GM12878 (cell line): ENCODE measurements at regions not wholly inside any gene's neighbourhood (a gene's known extent, or its start where the extent isn't known, plus 50 kb on each side); places are given as distances from the start of the nearest gene placed in this dataset.

Experiments used
- JUND ChIP-seq: IDR thresholded peaks from 2 replicates; pipeline ENCODE4 v1.6.1; 2012; ENCODE audit warnings: low read depth, mild to moderate bottlenecking, low read length, improper control_type of control experiment, moderate library complexity
- MYC ChIP-seq: IDR thresholded peaks from 2 replicates; pipeline ENCODE4 v1.6.1; 2011; ENCODE audit warnings: mild to moderate bottlenecking, low read length, moderate library complexity, inconsistent platforms; ENCODE audit not compliant: insufficient read depth, insufficient replicate concordance, insufficient read length, severe bottlenecking
- POLR2A ChIP-seq: IDR thresholded peaks from 2 replicates; pipeline ENCODE4 v1.6.1; 2011; ENCODE audit warnings: low read depth, mild to moderate bottlenecking, low read length
- SUZ12 ChIP-seq: fragments of 200-600 bp; sonication (generic); IDR thresholded peaks from one replicate; pipeline ENCODE4 v1.6.1; 2018; ENCODE audit warnings: antibody characterized with exemption, mild to moderate bottlenecking; ENCODE audit not compliant: unreplicated experiment
- TARDBP ChIP-seq: IDR thresholded peaks from 2 replicates; pipeline ENCODE4 v1.6.1; 2016; ENCODE audit warnings: borderline replicate concordance
- ZNF274 ChIP-seq: IDR thresholded peaks from one replicate; pipeline ENCODE4 v1.8.0; 2011; ENCODE audit not compliant: insufficient read length, insufficient read depth
- TF ChIP-seq, protein P1 (sequence below): fragments of 450-650 bp; IDR thresholded peaks from 2 replicates; pipeline ENCODE4 v1.6.1; 2016; ENCODE audit warnings: mild to moderate bottlenecking

GRCh38 chr2:236965841-236966096 is 119.9 kb upstream of the COPS8 start:
- TF ChIP-seq MYC, result no peak
- no peak for TF ChIP-seq POLR2A
- no peak for TF ChIP-seq SUZ12
- TF ChIP-seq JUND, result no peak
- TF ChIP-seq ZNF274, result no peak
- TF ChIP-seq TARDBP, result no peak
- TF ChIP-seq, protein P1, sequence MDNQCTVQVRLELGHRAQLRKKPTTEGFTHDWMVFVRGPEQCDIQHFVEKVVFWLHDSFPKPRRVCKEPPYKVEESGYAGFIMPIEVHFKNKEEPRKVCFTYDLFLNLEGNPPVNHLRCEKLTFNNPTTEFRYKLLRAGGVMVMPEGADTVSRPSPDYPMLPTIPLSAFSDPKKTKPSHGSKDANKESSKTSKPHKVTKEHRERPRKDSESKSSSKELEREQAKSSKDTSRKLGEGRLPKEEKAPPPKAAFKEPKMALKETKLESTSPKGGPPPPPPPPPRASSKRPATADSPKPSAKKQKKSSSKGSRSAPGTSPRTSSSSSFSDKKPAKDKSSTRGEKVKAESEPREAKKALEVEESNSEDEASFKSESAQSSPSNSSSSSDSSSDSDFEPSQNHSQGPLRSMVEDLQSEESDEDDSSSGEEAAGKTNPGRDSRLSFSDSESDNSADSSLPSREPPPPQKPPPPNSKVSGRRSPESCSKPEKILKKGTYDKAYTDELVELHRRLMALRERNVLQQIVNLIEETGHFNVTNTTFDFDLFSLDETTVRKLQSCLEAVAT, result no peak
